Activated CD8-positive, alpha-beta T cell treated with anti-CD3 and anti-CD28 coated beads for 36 hours (primary cell): ENCODE measurements at regions not wholly inside any gene's neighbourhood (a gene's known extent, or its start where the extent isn't known, plus 50 kb on each side); places are given as distances from the start of the nearest gene placed in this dataset.

Experiments used
- ATAC-seq: fragments of 200-7000 bp; cut with Tn5 transposase; one replicate; pipeline ENCODE4 v1.10.0; 2021; ENCODE audit warnings: mild to moderate bottlenecking, moderate library complexity
- CTCF ChIA-PET: fragments of 350-600 bp; sonication (Branson Sonifier 250); formaldehyde crosslinking; loops from one replicate; lab custom pipeline; 2021; ENCODE audit warnings: antibody characterized with exemption; lab: Charles Lee
- POLR2A ChIA-PET: fragments of 350-600 bp; sonication (Branson Sonifier 250); formaldehyde crosslinking; loops from one replicate; lab custom pipeline; 2021; ENCODE audit warnings: antibody characterized with exemption; lab: Charles Lee
- DNase-seq: peaks from one replicate; pipeline ENCODE4 v3.0.0-alpha.2; 2020
- H3K27ac Mint-ChIP-seq: one replicate; pipeline ENCODE4 v1.8.0; 2021; ENCODE audit warnings: mild to moderate bottlenecking, mixed read lengths
- H3K27me3 Mint-ChIP-seq: one replicate; pipeline ENCODE4 v1.8.0; 2021; ENCODE audit warnings: mixed read lengths
- H3K36me3 Mint-ChIP-seq: one replicate; pipeline ENCODE4 v1.8.0; 2021; ENCODE audit warnings: low read depth, mixed read lengths
- H3K4me1 Mint-ChIP-seq: one replicate; pipeline ENCODE4 v1.8.0; 2021; ENCODE audit warnings: low read depth, mixed read lengths
- H3K4me3 Mint-ChIP-seq: one replicate; pipeline ENCODE4 v1.8.0; 2021; ENCODE audit warnings: mild to moderate bottlenecking, moderate library complexity, mixed read lengths
- H3K9me3 Mint-ChIP-seq: one replicate; pipeline ENCODE4 v1.8.0; 2021; ENCODE audit warnings: mixed read lengths
- CTCF ChIP-seq: fragments of 200-600 bp; IDR thresholded peaks from one replicate; pipeline ENCODE4 v1.8.0; 2022; ENCODE audit warnings: antibody characterized with exemption, mild to moderate bottlenecking
- intact Hi-C: fragments of 100-400 bp; cut with micrococcal nuclease; formaldehyde crosslinking; loops from one replicate; pipeline ENCODE4 v1.10.0; 2022

- ChIA-PET POLR2A (no interaction called here), CTCF (no interaction called here)
- Mint-ChIP-seq H3K4me3 (no peak overlapping the region), H3K9me3 (no peaks in the 10 kb centered on the region), H3K27ac (no peak overlapping the region), H3K36me3 (no peaks in the 10 kb centered on the region), H3K27me3 (no peaks in the 10 kb centered on the region), H3K4me1 (peaks cover 23% of the 10 kb centered on the region)
- intact Hi-C loops: no loop called here
- no peak for ATAC-seq
- no peak for DNase-seq
- no peak for TF ChIP-seq CTCF
Measured at GRCh38 chr2:181370126-181370525, 87.1 kb upstream of the ITGA4 start.

DNA sequence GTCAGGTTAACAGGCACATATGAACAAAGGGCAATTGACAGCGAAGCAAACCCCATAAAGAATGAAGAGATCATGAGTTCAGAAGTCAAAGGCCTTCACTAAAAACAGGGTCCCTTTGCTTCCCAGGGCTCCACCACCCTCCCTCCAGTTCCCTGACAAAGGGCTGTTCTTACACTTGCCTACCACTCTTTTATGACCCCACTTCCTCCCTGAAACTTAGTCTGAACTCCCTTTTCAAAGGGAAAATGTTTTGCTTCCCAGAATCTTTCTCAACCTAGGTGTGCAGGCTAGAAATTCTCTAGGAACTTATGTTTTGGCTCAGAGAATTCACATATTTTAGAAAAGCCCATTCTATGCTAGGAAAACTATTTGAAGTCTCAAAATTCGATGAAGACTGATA, 86.0 kb upstream of the ITGA4 start:
- no peaks in the 10 kb centered on the region for H3K27me3 Mint-ChIP-seq
- peaks cover 23% of the 10 kb centered on the region for H3K4me1 Mint-ChIP-seq
- CTCF ChIA-PET: no interaction called here
- peaks cover under 1% of the 10 kb centered on the region for H3K36me3 Mint-ChIP-seq
- no peak overlapping the region for H3K4me3 Mint-ChIP-seq
- no peak for TF ChIP-seq CTCF
- peak overlapping the region; percentile 16 for H3K27ac Mint-ChIP-seq
- DNase-seq (no peak), ATAC-seq (no peak)
- POLR2A ChIA-PET: no interaction called here
- no peaks in the 10 kb centered on the region for H3K9me3 Mint-ChIP-seq
- intact Hi-C loops: no loop called here

DNA sequence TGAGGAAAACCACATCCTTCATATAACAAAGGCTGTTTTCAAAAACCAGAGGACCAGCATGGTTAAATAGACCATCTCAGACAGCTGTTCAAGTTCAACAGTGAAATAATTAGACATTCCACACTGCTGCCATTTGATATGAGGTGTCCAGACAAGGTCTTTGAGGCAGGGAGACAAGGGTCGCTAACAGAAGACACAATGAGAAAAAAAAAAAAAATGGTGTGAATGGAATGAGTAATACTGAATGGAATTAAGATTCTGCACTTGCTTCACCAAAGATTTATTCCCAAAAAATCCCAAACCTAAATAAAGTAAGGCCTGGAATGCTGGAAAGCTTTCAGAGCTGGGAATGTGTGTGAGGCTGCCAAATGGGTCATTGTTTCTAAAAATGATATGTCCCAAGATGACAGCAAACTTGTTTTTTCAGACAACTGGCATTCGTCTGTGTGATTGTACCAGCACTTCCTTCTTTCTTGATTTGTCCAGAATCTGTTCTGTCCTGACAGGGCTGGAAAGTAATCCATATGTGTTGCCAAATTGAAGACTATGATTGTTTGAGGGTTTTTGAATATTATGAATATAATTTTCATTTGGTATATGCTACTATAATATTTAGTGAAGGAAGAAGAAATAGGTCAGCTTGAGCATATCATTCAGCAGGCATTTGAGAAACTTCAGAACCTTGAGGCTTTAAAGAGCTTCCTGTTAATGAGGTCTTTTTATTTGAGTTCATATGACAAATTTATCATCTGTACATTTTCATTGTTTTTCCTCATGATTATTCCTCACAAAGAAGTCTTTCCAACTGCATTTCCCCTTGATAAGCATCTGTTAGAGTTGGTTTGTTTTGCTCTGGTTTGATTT, 85.2 kb upstream of the ITGA4 start:
- peaks cover 23% of the 10 kb centered on the region for H3K4me1 Mint-ChIP-seq
- H3K27ac Mint-ChIP-seq: peak overlapping the region; percentile 32
- intact Hi-C loops: no loop called here
- TF ChIP-seq CTCF: no peak
- no peak for ATAC-seq
- no peak for DNase-seq
- no peaks in the 10 kb centered on the region for H3K27me3 Mint-ChIP-seq
- POLR2A ChIA-PET: interaction anchor here (0.7 kb wide), 1 partner anchor 202 kb away, joined by 5 read pairs; no protein-coding TSS in a partner anchor
- H3K36me3 Mint-ChIP-seq: peaks cover 2% of the 10 kb centered on the region
- CTCF ChIA-PET: interaction anchor here (1.0 to 1.4 kb wide), 2 partner anchors 24 to 94 kb away, joined by 3 read pairs; no protein-coding TSS in a partner anchor
- H3K4me3 Mint-ChIP-seq: no peak overlapping the region
- no peaks in the 10 kb centered on the region for H3K9me3 Mint-ChIP-seq

DNA sequence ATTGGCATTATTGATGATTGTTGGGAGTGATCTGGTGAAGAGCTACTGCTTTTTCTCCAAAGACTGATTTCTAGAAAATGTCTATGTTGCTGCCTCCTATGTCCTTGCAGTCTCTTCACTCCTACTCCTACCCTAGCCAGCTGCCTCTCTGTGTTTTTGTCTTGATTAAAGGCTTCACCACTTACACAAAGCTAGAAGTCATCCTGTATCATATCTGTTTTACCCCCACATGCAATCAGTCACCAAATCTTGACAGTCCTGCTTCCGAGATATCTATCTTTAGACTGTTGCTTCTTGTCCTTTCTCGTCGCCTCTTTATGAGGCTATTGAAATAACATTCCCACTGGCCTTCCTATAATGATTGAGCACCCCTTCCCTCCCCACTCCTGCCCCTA, 84.5 kb upstream of the ITGA4 start:
- H3K4me1 Mint-ChIP-seq: peaks cover 23% of the 10 kb centered on the region
- H3K4me3 Mint-ChIP-seq: no peak overlapping the region
- H3K36me3 Mint-ChIP-seq: peaks cover 2% of the 10 kb centered on the region
- H3K9me3 Mint-ChIP-seq: no peaks in the 10 kb centered on the region
- ATAC-seq: no peak
- POLR2A ChIA-PET: no interaction called here
- H3K27ac Mint-ChIP-seq: peak overlapping the region; percentile 32
- no peak for TF ChIP-seq CTCF
- no peak for DNase-seq
- intact Hi-C loops: no loop called here
- H3K27me3 Mint-ChIP-seq: no peaks in the 10 kb centered on the region
- CTCF ChIA-PET: interaction anchor here (0.9 to 1.4 kb wide), 4 partner anchors 14 to 109 kb away, joined by 3 read pairs; no protein-coding TSS in a partner anchor
